Ishikawa (cell line): ENCODE measurements at regions not wholly inside any gene's neighbourhood (a gene's known extent, or its start where the extent isn't known, plus 50 kb on each side); places are given as distances from the start of the nearest gene placed in this dataset.

ENCODE experiments used
- CEBPB ChIP-seq: IDR thresholded peaks from 2 replicates; pipeline ENCODE4 v1.6.1; 2012
- CREB1 ChIP-seq: IDR thresholded peaks from 2 replicates; pipeline ENCODE4 v1.6.1; 2012; ENCODE audit warnings: low read depth
- EGR1 ChIP-seq: IDR thresholded peaks from 2 replicates; pipeline ENCODE4 v1.6.1; 2012
- EP300 ChIP-seq: IDR thresholded peaks from 2 replicates; pipeline ENCODE4 v1.6.1; 2012; ENCODE audit warnings: borderline replicate concordance
- FOXM1 ChIP-seq: IDR thresholded peaks from 2 replicates; pipeline ENCODE4 v1.6.1; 2012; ENCODE audit warnings: low read depth, borderline replicate concordance
- NFIC ChIP-seq: IDR thresholded peaks from 2 replicates; pipeline ENCODE4 v1.6.1; 2012
- RAD21 ChIP-seq: IDR thresholded peaks from 2 replicates; pipeline ENCODE4 v1.6.1; 2012; ENCODE audit warnings: low read depth
- TAF1 ChIP-seq: IDR thresholded peaks from 2 replicates; pipeline ENCODE4 v1.6.1; 2012; ENCODE audit warnings: low read depth, mild to moderate bottlenecking
- TCF12 ChIP-seq: IDR thresholded peaks from 2 replicates; pipeline ENCODE4 v1.6.1; 2012; ENCODE audit warnings: low read depth
- TEAD4 ChIP-seq: IDR thresholded peaks from 2 replicates; pipeline ENCODE4 v1.6.1; 2012
- YY1 ChIP-seq: IDR thresholded peaks from 2 replicates; pipeline ENCODE4 v1.6.1; 2012; ENCODE audit warnings: low read depth
- ZBTB7A ChIP-seq: IDR thresholded peaks from 2 replicates; pipeline ENCODE4 v1.6.1; 2012; ENCODE audit warnings: low read depth
- TF ChIP-seq, protein P1 (sequence below): IDR thresholded peaks from 2 replicates; pipeline ENCODE4 v1.6.1; 2012; ENCODE audit warnings: low read depth, mild to moderate bottlenecking
- TF ChIP-seq, protein P2 (sequence below): IDR thresholded peaks from 2 replicates; pipeline ENCODE4 v1.6.1; 2012
- TF ChIP-seq, protein P3 (sequence below): IDR thresholded peaks from 2 replicates; pipeline ENCODE4 v1.6.1; 2012

DNA sequence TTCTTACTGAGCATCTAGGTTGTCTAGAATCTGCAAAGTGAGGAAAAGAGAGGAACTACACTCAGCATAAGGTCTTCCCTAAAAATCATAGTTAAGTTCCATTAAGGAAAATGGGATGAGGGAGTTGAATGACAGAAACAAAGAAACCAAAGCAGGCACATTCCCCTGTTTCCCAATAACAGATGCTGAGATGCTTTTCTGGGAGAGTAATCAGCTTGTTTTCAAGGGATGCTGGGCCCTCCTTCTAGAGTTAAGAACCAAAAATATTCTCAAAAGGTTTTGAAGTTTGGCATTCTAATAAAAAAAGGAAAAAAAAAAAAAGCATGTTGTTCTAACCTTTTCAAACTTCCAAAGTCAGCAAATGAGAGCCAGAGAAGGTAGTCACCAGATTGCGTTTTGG lies 105.2 kb upstream of the ZNF648 start:
- TF ChIP-seq, protein P1, sequence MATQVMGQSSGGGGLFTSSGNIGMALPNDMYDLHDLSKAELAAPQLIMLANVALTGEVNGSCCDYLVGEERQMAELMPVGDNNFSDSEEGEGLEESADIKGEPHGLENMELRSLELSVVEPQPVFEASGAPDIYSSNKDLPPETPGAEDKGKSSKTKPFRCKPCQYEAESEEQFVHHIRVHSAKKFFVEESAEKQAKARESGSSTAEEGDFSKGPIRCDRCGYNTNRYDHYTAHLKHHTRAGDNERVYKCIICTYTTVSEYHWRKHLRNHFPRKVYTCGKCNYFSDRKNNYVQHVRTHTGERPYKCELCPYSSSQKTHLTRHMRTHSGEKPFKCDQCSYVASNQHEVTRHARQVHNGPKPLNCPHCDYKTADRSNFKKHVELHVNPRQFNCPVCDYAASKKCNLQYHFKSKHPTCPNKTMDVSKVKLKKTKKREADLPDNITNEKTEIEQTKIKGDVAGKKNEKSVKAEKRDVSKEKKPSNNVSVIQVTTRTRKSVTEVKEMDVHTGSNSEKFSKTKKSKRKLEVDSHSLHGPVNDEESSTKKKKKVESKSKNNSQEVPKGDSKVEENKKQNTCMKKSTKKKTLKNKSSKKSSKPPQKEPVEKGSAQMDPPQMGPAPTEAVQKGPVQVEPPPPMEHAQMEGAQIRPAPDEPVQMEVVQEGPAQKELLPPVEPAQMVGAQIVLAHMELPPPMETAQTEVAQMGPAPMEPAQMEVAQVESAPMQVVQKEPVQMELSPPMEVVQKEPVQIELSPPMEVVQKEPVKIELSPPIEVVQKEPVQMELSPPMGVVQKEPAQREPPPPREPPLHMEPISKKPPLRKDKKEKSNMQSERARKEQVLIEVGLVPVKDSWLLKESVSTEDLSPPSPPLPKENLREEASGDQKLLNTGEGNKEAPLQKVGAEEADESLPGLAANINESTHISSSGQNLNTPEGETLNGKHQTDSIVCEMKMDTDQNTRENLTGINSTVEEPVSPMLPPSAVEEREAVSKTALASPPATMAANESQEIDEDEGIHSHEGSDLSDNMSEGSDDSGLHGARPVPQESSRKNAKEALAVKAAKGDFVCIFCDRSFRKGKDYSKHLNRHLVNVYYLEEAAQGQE = no peak
- no peak for TF ChIP-seq TEAD4
- TF ChIP-seq YY1 = no peak
- no peak for TF ChIP-seq RAD21
- TF ChIP-seq ZBTB7A = no peak

DNA sequence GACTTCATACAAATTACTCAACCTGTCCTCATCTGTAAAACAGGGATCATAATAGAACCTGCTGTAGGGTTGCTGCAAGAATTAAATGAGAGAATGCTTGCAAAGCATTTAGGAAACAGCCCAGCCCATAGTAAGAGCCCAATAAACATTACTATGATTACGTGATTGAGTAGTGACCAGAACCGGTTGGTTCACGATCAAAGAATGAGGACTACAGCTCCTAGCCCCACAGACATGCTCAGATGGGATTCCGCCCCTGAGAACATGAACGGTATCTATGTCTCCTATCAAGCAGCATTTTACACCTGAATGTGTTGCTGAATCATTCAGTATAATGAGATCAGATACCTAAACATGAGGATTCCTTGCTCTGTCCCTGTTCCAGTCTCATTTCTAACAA lies 104.8 kb upstream of the ZNF648 start:
- TF ChIP-seq, protein P2, sequence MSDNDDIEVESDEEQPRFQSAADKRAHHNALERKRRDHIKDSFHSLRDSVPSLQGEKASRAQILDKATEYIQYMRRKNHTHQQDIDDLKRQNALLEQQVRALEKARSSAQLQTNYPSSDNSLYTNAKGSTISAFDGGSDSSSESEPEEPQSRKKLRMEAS = no peak
- TF ChIP-seq EP300 (no peak), TAF1 (no peak), YY1 (no peak), FOXM1 (no peak)

DNA sequence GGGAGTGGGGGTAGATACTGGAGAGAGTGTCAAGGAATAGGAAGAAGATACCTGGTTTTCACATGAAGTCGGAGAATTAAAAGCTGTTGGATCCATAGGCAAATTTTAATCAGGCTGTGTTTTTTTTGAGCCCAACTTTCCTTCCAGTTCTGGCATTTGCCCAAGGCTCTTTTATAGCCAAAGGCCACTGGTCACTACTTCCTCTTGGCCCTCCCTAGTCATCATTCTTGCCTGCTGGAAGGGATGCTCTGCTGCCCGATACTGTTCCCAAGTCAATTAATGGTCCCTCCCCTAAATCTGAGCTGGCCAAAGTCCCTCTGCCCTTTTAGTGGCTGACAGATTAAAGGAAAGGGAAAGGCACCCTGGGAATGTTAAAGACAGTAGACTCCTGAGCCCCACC lies 102.8 kb upstream of the ZNF648 start:
- TF ChIP-seq TAF1 (no peak), CREB1 (no peak), EP300 (no peak), RAD21 (no peak), FOXM1 (no peak), YY1 (no peak), EGR1 (no peak), TCF12 (no peak), TEAD4 (no peak), NFIC (no peak)

DNA sequence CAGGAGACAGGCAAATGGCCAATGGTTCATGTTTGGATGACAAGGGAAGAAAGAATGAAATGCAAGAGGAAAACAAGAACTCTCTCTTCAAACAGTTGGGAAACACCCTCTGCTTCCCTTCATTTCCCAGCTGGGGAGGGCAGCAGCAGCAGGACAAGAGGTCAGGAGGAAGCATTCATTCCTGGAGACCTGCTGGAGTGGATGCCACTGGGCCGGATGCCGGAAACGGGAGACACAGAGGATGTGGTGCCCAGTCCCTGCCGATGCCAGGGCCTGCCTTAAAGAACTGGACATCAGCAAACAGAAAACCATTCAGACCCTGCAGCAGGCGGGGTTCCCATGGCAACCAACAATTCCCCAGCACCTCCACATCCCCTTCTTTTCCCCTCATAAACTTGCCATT lies 102.3 kb upstream of the ZNF648 start:
- TF ChIP-seq, protein P3, sequence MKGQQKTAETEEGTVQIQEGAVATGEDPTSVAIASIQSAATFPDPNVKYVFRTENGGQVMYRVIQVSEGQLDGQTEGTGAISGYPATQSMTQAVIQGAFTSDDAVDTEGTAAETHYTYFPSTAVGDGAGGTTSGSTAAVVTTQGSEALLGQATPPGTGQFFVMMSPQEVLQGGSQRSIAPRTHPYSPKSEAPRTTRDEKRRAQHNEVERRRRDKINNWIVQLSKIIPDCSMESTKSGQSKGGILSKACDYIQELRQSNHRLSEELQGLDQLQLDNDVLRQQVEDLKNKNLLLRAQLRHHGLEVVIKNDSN = no peak
- TF ChIP-seq CEBPB (no peak), TAF1 (no peak), ZBTB7A (no peak), CREB1 (no peak)
- TF ChIP-seq, protein P1 = no peak

DNA sequence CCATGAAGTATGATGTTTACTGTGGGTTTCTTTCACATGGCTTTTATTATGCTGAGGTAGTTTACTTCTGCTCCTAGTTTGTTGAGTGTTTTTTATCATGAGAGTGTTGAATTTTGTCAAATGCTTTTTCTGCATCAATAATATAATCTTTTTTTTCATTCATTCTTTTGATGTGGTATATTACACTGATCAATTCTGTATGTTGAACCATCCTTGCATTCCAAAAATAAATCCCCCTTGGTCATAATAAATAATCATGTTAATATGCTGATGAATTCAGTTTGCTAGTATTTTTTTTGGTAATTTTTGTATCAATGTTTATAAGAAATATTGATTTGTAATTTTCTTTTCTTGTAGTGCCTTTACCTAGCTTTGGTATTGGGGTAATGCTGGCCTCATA lies 97.9 kb upstream of the ZNF648 start:
- TF ChIP-seq TEAD4 (no peak), EGR1 (no peak), YY1 (no peak), CEBPB (no peak), RAD21 (no peak), FOXM1 (no peak), ZBTB7A (no peak), CREB1 (no peak)
- TF ChIP-seq, protein P2 = no peak

DNA sequence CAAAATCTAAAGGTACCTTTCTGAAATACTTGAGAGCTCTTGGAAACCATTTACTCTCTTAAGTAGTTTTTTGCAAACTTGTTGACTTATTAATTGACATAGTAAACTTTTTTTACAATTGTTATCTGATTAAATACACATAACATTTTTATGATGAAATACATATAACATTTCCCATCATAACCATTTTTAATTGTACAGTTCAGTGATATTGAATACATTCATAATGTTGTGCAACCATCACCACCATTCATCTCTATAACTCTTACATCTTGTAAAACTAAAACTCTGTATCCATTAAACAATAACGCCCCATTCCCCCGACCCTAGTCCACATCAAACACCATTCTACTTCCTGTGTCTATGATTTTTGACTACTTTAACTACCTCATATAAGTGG lies 95.7 kb upstream of the ZNF648 start:
- TF ChIP-seq, protein P3 = no peak
- TF ChIP-seq TEAD4 (no peak), EP300 (no peak), FOXM1 (no peak)
- TF ChIP-seq, protein P1 = no peak
